RKO (cell line): ENCODE measurements at regions not wholly inside any gene's neighbourhood (a gene's known extent, or its start where the extent isn't known, plus 50 kb on each side); places are given as distances from the start of the nearest gene placed in this dataset.
A peak's percentile ranks its signal among the peaks of the same experiment; 100 is the strongest.

ENCODE experiments used
- DNase-seq: peaks from one replicate; pipeline ENCODE4 v3.0.0-alpha.2; 2016; ENCODE audit warnings: low spot score

- no peak for DNase-seq
Observed at GRCh38 chr12:66915306-66915904, 236.5 kb upstream of the GRIP1 start.

- DNase-seq: no peak
Observed at GRCh38 chr12:66916189-66916588, 237.3 kb upstream of the GRIP1 start.

GRCh38 chr12:66919466-66919865, 240.6 kb upstream of the GRIP1 start:
- no peak for DNase-seq

GRCh38 chr12:66920205-66920604, 241.3 kb upstream of the GRIP1 start:
- no peak for DNase-seq

- no peak for DNase-seq
Observed at GRCh38 chr12:66921151-66921550, 242.3 kb upstream of the GRIP1 start.

GRCh38 chr12:66925083-66925482, 246.2 kb upstream of the GRIP1 start:
- DNase-seq: no peak

- DNase-seq: no peak
Observed at GRCh38 chr12:66929121-66929520, 250.2 kb upstream of the GRIP1 start.

- DNase-seq: no peak
Observed at GRCh38 chr12:66931091-66931490, 252.2 kb upstream of the GRIP1 start.

GRCh38 chr12:66932126-66932525, 253.2 kb upstream of the GRIP1 start:
- DNase-seq: no peak

GRCh38 chr12:66934302-66935062, 255.6 kb upstream of the GRIP1 start:
- DNase-seq: no peak

- no peak for DNase-seq
Observed at GRCh38 chr12:66941150-66941549, 262.3 kb upstream of the GRIP1 start.

GRCh38 chr12:66942741-66943465, 264.0 kb upstream of the GRIP1 start:
- DNase-seq: peak; percentile 5

- no peak for DNase-seq
Observed at GRCh38 chr12:66944365-66944764, 265.5 kb upstream of the GRIP1 start.

GRCh38 chr12:66945189-66945817, 266.4 kb upstream of the GRIP1 start:
- DNase-seq: no peak

GRCh38 chr12:66947119-66947518, 268.2 kb upstream of the GRIP1 start:
- no peak for DNase-seq

- DNase-seq: no peak
Observed at GRCh38 chr12:66952668-66953067, 273.8 kb upstream of the GRIP1 start.

GRCh38 chr12:66956300-66956699, 277.4 kb upstream of the GRIP1 start:
- DNase-seq: no peak

- DNase-seq: no peak
Observed at GRCh38 chr12:66959276-66959675, 280.4 kb upstream of the GRIP1 start.

- no peak for DNase-seq
Observed at GRCh38 chr12:66960006-66960405, 281.1 kb upstream of the GRIP1 start.

GRCh38 chr12:66960704-66961690, 282.1 kb upstream of the GRIP1 start:
- no peak for DNase-seq

- DNase-seq: no peak
Observed at GRCh38 chr12:66962290-66962689, 283.4 kb upstream of the GRIP1 start.

GRCh38 chr12:66963901-66964300, 285.0 kb upstream of the GRIP1 start:
- no peak for DNase-seq
